MM.1S (cell line): ENCODE measurements at regions not wholly inside any gene's neighbourhood (a gene's known extent, or its start where the extent isn't known, plus 50 kb on each side); places are given as distances from the start of the nearest gene placed in this dataset.

Experiments
- EZH2 ChIP-seq: fragments of 300-600 bp; sonication (generic); optimal IDR thresholded peaks from 2 replicates; pipeline ENCODE3; 2017; ENCODE audit warnings: low read depth, mild to moderate bottlenecking, antibody characterized with exemption, low read length, mixed read lengths
- TF ChIP-seq, protein P1 (sequence below): fragments of 300-600 bp; sonication (generic); IDR thresholded peaks from 2 replicates; pipeline ENCODE4 v1.5.1; 2016; ENCODE audit warnings: antibody characterized with exemption, low read length, mixed read lengths

DNA sequence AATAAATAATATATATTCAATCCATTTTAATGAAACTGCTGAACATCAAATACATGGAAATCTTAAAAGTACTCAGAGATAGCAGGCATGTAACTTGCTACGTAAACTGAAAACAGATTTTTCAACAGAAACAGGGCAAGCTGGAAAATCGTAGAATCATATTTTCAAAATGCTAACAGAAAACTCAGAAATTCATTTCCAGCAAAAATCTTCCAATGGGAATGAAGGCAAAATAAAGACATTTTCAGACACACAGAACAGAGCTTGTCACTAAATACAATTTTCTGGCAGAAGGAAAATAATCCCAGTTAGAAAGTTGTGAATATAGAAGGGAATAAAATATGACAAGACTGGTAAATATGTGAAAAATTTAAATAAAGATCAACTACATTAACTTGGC, 419.9 kb upstream of the ZFP42 start:
- TF ChIP-seq EZH2, result no peak
- TF ChIP-seq, protein P1, sequence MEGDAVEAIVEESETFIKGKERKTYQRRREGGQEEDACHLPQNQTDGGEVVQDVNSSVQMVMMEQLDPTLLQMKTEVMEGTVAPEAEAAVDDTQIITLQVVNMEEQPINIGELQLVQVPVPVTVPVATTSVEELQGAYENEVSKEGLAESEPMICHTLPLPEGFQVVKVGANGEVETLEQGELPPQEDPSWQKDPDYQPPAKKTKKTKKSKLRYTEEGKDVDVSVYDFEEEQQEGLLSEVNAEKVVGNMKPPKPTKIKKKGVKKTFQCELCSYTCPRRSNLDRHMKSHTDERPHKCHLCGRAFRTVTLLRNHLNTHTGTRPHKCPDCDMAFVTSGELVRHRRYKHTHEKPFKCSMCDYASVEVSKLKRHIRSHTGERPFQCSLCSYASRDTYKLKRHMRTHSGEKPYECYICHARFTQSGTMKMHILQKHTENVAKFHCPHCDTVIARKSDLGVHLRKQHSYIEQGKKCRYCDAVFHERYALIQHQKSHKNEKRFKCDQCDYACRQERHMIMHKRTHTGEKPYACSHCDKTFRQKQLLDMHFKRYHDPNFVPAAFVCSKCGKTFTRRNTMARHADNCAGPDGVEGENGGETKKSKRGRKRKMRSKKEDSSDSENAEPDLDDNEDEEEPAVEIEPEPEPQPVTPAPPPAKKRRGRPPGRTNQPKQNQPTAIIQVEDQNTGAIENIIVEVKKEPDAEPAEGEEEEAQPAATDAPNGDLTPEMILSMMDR, result no peak
